CD4-positive, alpha-beta T cell treated with Interleukin-21 for 1 hour (primary cell): ENCODE measurements at regions not wholly inside any gene's neighbourhood (a gene's known extent, or its start where the extent isn't known, plus 50 kb on each side); places are given as distances from the start of the nearest gene placed in this dataset.
"Not testable (repeated sequence)": the region's sequence is repeated elsewhere in the genome, so short reads cannot be mapped to it uniquely, and the experiment has no call there.

Experiments
- DNase-seq: peaks from one replicate; pipeline ENCODE4 v3.0.0-alpha.2; 2020

- DNase-seq: no peak
Observed at GRCh38 chr2:84212611-84213314, 246.3 kb downstream of the SUCLG1 start.

GRCh38 chr2:84209941-84210340 lies 249.1 kb downstream of the SUCLG1 start:
- no peak for DNase-seq

DNA sequence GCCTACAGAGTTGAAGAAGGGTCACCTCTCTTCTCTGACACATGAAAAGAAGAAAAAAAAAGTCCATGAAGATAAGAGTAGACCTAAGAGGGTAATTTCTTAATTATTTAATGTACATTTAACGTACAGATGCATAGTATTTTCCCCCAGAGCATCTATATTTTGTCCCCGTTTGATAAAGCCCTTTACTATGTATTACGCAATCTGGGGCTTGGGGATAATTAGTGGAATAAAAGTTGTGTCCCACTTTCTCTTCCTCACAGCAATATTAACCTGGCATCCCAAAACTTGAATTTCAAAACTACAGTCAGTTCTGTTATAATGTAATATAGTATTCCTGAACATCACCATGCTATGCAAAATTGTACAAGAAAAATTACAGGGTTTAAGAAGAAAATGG lies 254.1 kb downstream of the SUCLG1 start:
- no peak for DNase-seq

DNA sequence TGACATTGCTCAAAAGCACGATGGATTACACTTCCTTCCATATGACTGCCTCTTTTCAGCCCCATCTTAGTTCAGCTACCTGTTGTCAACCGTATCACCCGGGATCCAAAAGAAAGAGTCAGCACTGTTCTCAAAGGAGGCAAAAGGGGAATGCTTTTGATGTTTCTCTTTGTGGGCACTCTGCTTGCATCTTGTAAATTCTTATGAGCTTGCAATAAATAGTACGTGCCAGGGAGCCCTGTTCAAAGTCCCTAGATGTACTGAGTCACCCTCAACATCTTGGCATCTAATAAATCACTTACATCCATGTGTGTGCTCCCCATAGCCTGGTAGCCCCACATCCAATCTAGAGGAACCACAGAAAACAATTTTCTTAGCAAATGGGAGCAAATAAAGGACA lies 256.9 kb downstream of the SUCLG1 start:
- DNase-seq: no peak

- DNase-seq: no peak
Observed at GRCh38 chr2:84201158-84201557, 257.9 kb downstream of the SUCLG1 start.

DNA sequence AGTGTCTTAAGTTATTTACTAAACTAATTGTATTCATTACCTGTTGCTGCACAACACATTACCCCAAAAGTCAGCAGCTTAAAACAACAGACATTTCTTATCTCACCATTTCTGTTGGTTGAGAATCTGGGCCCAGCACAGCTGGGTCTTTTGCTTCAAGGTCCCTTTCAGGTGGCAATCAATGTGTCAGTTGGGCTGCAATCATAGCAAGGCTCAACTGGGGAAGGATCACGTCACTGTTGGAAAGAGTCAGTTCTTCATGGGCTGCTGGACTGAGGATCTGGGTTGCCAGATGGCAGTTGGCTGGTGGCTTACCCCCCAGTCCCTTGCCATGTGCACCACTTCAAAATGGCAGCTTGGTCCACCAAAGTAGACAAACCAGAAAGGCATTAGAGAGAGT lies 261.2 kb downstream of the SUCLG1 start:
- no peak for DNase-seq

GRCh38 chr2:84194949-84195644 lies 264.0 kb downstream of the SUCLG1 start:
- no peak for DNase-seq

GRCh38 chr2:84194181-84194580 lies 264.9 kb downstream of the SUCLG1 start:
- DNase-seq: no peak

- DNase-seq: no peak
Observed at GRCh38 chr2:84187258-84187657, 271.8 kb downstream of the SUCLG1 start.

DNA sequence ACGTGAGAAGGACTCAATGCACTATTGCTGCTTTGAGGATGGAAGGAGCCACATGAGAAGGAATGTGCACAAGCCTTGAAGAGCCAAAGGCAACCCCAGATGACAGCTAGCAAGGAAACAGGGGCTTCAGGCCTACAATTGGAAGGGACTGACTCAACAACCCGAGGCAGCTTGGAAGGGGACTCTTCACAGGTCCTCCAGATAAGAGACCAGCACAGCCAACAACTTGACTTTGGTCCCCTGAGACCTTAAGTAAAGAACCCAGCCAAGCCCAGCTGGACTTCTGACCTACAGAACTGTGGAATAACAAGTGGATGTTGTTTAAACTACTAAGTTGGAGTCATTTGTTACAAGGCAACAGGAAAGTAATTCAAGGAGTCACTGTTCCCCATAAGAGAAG lies 277.2 kb downstream of the SUCLG1 start:
- DNase-seq: no peak

DNA sequence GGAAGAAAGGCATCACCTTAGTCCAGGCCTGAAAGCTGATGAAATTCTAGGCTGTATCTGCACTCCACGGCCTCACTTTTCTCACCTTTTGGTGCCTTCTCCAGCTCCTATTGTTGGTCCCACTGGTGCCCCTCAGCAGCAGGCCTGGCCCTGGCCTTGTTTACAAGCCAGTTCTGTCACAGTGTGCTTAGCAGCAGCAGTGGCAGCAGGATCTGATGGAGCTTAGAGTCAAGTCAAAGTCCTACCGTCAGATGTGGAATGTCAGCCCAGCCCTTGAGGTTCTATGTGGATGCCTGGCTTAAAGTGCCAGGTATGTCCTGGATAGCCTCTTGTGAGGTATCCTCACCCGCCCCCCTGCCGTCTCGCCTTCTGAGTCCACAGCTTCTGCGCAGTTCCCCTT lies 281.3 kb downstream of the SUCLG1 start:
- DNase-seq: no peak

GRCh38 chr2:84175970-84176369 lies 283.1 kb downstream of the SUCLG1 start:
- DNase-seq: no peak

GRCh38 chr2:84175340-84175739 lies 283.7 kb downstream of the SUCLG1 start:
- DNase-seq: no peak

GRCh38 chr2:84173041-84173440 lies 286.0 kb downstream of the SUCLG1 start:
- no peak for DNase-seq

GRCh38 chr2:84170979-84171378 lies 288.1 kb downstream of the SUCLG1 start:
- DNase-seq: no peak

- DNase-seq: no peak
Observed at GRCh38 chr2:84169871-84170270, 289.2 kb downstream of the SUCLG1 start.

- DNase-seq: not testable (repeated sequence)
Observed at GRCh38 chr2:84168552-84168951, 290.5 kb downstream of the SUCLG1 start.

DNA sequence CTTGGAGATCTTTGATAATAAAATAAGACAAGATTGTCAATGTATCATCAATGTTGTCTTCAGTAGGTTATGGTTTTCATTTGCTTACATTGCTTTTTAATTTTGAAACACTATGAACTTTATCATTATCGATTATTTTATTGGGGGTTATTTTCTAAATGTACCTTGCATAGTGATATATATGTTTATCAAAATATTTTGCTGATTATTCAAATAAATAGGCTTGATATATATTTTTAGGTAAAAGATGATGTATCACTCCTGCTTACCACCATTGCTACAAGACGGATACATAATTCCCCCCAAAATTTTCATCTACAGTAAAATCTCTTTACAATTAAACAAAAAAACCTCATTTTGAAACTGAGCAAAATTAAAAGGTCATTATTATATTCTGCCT lies 293.8 kb downstream of the SUCLG1 start:
- DNase-seq: no peak

- no peak for DNase-seq
Observed at GRCh38 chr2:84160453-84160852, 298.6 kb downstream of the SUCLG1 start.

- DNase-seq: no peak
Observed at GRCh38 chr2:84158605-84159004, 300.5 kb downstream of the SUCLG1 start.

- no peak for DNase-seq
Observed at GRCh38 chr2:84152462-84152861, 306.6 kb downstream of the SUCLG1 start.

DNA sequence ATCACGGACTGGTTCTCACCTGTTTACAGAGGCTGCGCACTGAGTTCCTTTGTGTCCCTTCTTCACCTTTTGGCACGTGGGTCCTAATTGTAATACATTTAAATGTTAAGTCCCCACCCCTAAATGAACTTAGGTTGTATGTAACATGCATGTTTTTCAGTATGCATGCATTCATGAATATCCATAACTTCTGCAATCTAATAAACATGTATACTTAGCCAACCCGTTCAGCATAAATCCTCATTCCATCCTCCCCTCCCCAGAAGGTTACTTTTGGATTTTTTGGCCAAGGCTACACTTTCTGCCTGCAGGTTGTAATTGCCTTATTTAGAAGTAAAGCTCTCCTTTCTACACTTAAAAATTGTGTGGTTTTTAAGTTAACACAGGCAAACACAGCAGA lies 314.7 kb downstream of the SUCLG1 start:
- DNase-seq: no peak

DNA sequence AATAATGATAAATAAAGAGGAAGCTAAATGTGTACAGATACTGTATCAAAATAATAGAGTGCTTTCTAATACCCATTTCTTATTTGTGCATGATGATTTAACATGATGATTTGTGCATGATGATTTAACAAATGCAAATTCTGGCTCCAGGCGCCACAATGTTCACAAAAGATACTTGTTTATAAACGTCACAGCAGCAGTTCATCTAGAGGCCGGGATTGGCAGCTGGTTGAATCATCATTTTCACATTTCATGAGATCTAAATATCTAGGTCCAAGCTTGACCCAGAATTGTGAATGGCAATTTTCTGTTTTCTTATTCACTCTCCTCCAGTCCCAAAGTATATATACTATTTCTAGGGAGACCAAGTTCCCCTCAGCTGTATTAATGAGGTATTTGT lies 322.0 kb downstream of the SUCLG1 start:
- no peak for DNase-seq

DNA sequence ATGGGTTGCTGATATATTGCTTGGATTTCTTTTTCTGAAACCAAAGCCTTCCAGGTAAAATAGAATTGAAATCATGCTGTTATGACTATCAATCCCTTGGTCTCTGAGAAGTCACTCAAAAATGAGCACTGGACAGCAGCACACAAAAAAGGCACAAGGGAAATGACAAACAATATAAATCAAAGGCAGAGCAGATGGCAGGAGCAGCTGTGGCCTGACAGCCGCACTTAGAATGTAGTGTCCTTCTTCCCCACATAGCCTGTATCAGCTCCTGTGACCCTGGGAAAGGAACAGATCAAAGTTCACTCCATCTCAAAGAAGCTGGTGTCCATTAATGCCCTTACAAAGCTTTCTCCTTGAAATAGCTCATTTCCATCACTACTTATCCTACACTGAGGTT lies 326.7 kb downstream of the SUCLG1 start:
- DNase-seq: no peak

DNA sequence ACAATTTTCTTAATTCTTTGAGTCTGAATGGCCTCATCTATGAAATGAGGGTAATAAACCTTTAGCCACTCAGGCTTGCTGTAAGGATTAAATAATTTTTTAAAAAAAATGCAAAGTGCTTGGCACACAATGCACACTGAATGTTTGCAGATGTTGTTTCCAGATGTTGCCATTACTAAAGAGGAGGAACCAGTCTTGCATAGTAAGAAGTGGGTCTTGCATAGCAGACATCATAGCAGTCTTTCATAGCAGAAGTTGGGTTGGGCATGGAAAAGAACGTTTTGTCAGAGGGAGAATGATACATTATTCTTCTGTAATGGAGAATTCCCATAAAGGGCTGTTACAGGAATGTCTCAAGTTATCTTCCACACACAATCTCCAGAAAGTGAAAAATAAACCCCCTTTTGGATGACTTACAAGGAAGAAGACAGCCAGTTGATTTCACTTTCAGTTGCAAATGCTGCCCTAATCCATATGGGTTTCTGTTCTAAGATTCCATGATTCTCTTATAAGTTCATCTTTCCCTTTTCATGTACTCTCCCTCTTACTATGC lies 327.7 kb downstream of the SUCLG1 start:
- no peak for DNase-seq
